ENCODE measurements at regions not wholly inside any gene's neighbourhood (a gene's known extent, or its start where the extent isn't known, plus 50 kb on each side); places are given as distances from the start of the nearest gene placed in this dataset.

DNA sequence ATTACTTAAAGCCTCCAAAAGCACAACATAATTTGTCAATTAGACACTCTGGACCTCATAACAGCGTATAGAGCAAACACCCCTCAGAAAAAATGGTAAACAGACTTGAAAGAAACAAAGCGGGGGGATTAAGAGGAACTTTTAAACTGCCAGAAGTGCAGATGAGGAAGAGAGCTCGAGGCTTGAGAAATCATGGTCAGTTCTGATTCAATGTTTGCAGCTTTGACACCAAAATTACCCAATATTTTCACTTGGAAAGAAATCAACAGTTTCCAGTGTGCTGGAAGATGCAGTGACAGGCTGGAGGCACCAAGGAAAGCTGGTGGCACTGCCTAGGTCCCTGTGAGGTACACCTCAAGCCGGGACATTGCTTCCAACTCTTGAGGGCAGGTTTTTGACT, 180.9 kb upstream of the TOX3 start (continued):
- no peak for TF ChIP-seq MAFK (IDR thresholded peaks at IDR 0.05; ENCODE audit: low read depth, low read length)
